OCI-M1 (cell line): ENCODE measurements at regions not wholly inside any gene's neighbourhood (a gene's known extent, or its start where the extent isn't known, plus 50 kb on each side); places are given as distances from the start of the nearest gene placed in this dataset.
A peak's percentile ranks its signal among the peaks of the same experiment; 100 is the strongest.
"Not testable (repeated sequence)": the region's sequence is repeated elsewhere in the genome, so short reads cannot be mapped to it uniquely, and the experiment has no call there.

Source experiments
- DNase-seq: peaks from one replicate; lab custom pipeline; 2025; lab: John Stamatoyannopoulos, UW

DNA sequence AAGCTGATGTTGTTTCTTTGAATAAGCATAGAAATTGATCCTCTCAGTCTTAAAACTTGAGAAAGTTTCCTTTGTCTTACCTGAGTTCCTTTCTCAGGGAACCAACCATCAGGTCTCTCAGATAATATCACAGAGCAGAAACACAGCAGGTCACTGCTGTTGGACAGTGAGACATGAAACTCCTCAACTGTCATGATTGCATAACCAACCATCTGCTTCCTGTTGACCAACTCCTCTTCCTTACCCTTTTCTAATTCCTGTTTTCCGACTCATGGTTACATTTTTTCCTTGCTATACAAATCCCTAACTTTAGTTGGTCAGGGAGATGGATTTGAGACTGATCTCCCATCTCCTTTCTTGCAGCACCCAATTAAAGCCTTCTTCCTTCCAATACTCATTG is 845.3 kb downstream of the FAM181B start:
- DNase-seq, result no peak

GRCh38 chr11:81887671-81888070 is 846.0 kb downstream of the FAM181B start:
- no peak for DNase-seq

GRCh38 chr11:81886406-81887075 is 847.1 kb downstream of the FAM181B start:
- no peak for DNase-seq

DNA sequence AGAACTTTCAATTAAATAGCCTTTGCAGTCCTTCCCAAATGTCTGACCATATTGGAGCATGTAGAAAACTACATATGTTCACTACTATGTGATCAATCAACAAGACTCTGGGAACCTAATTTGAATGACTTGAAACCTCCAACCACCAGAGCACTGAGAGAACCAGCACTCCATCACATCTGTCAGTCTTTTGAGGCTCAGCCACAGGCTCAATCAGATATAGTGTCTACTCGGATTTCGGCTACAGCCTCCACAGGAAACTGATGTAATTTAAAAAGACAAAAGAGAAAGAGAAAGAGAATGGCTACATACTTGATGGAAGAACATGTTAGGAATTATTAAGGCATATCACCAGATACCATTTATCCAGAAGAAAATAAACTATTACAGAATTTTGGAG is 859.0 kb downstream of the FAM181B start:
- peak; percentile 96 for DNase-seq

- no peak for DNase-seq
Measured at GRCh38 chr11:81870815-81871214, 862.8 kb downstream of the FAM181B start.

DNA sequence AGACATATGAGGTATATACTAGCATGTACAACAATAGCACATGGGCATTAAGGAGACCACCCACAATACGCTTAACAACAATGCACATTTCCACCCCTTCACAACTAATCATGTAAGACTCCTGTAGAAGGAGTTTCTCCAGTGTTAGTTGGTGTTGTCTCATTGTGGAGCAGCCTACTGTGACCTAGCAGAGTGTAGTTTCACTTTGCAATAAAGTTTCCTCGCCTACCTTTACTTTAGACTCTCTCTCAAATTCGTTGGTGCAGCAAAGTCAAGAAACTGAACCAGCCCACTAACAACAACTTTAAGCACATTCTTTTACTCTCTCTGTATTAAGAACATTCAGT is 863.6 kb downstream of the FAM181B start:
- no peak for DNase-seq

DNA sequence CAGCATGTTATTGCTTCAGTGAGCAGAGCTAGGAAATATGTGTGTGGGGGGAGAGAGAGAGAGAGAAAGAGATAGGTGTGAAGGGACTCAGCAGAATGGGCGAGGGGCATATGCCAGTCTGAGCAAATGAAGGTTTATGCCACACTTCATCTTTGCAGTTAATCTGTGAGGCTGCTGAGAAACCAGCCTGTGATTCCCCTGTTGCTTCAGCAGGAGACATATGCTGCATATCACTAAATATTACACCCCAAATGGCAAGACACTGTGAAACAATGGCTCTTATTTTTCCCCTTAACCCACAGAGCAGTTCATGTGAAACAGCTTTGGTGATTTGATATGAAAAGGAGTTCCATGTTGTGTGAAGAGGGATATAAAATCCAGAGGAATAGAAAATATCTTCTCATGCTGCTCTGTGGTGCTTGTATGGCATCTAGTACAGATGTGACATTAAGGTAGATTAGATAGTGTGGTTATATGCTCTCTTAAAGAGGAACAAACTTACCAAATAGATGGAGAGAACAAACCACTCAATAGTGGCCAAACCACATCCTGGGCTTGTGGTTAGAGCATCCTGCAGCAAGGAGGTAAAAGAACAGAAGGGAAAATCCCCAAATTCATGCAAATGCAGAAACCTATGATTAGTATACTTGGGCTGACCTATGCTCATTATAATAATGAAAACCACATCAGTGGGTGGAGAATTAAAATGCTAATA is 864.2 kb downstream of the FAM181B start:
- DNase-seq, result peak; percentile 97

GRCh38 chr11:81866896-81867295 is 866.8 kb downstream of the FAM181B start:
- DNase-seq, result no peak

- no peak for DNase-seq
Measured at GRCh38 chr11:81857386-81857785, 876.3 kb downstream of the FAM181B start.

- no peak for DNase-seq
Measured at GRCh38 chr11:81853791-81854190, 879.9 kb downstream of the FAM181B start.

GRCh38 chr11:81852896-81853295 is 880.8 kb downstream of the FAM181B start:
- DNase-seq, result no peak

- no peak for DNase-seq
Measured at GRCh38 chr11:81840380-81840779, 893.3 kb downstream of the FAM181B start.

DNA sequence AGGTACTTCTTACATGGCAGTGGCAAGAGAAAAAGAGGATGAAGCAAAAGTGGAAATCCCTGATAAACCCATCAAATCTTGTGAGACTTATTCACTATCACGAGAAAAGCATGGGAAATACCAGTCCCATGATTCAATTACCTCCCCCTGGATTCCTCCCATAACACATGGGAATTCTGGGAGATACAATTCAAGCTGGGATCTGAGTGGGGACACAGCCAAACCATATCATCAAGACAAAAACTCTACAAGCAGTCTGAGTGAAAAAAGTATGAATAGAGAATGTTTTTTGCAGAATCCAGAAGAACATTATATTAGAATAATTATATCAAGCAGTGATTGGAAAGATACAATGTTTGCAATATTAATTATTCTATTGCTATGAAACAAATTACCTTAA is 893.7 kb downstream of the FAM181B start:
- no peak for DNase-seq

DNA sequence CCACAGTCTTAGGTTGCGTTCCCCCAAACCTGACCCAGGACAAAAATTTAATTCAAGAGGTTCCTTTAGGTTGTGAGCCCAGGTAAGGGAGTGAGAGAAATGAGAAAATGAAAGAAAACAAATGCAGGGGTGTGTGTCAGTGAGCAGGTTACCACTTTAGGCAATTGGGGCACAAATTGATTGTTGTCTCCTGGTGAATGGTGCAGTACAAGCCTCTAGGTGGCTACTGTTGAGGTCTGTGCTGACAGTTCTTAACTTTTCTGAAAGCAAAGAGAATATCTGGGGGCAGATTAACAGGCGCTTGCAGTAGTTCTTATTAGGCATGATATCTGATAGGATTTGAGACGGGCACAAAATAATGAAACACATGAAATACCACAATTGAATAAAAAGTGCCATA is 894.6 kb downstream of the FAM181B start:
- no peak for DNase-seq

DNA sequence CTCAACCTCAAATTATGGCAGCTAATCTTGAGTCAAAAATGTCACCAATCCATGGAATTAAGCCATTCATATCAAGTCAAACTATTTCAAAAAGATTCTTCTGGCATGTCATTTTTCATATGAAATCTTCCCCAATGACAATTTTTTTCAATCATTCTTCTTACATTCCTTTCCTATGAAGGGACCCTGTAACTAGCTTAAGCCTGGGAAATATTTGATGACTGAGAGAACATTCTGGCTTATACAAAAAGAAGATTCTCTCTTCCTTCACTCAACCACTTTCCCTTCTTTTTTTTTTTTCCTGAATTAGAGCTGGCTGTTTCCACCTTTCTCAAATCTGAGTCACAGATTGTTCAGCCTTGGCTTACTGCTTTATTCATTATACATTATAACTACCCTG is 903.7 kb downstream of the FAM181B start:
- no peak for DNase-seq

DNA sequence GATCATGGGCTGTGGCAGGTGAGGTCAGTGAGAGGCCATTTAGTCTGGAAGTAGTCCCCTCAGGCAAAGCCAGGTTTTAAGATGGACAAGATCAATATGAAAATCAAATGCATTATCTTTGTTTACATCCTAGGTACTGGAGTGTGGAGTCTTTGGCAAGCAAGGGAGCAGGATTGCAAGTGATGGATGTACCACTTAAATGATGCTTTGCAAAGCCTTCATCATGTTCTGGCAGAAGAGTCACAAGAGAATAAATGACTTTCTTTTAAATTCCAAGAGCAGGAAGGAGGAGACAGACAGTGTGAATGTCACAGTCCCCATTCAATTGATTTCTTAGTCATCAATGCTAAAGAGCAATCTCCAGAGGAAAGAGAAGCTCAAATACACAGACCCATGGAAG is 908.3 kb downstream of the FAM181B start:
- no peak for DNase-seq

GRCh38 chr11:81819462-81819861 is 914.2 kb downstream of the FAM181B start:
- DNase-seq, result no peak

DNA sequence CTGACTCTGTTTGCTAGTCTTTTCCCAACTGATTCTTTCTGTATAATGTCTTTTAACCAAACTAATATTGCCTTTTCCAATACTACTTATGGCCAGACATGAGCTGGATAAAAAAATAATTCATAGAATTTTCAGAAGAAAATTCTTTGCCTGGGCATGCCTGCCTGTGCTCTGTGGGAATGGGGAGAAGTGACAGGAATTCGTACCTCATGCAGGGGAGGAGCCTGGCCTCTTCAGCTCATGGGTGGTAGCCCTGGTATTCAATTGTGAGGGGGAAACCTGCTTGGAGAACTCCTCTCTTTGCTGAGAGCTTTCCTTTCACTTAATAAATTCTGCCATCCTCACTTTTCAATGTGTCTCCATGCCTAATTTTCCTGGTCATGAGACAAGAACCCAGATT is 928.8 kb downstream of the FAM181B start:
- no peak for DNase-seq

DNA sequence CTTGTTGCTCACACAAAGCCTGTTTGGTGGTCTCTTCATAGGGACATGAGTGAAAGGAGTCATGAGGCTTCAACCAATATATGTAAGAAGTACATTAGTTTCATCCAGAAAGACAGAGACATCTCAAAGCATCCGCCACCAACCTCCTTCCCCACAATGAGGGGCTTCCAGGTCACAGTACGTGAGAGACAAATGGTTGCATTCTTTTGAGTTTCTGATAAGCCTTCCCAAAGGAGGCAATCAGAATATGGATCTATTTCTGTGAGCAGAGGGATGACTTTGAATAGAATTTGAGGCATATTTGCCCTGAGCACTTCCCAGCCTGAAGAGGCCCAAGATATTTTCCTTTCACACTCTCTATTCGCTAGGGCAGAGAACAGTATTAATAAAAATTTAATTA is 931.1 kb downstream of the FAM181B start:
- no peak for DNase-seq

GRCh38 chr11:81792416-81792815 is 941.2 kb downstream of the FAM181B start:
- no peak for DNase-seq

DNA sequence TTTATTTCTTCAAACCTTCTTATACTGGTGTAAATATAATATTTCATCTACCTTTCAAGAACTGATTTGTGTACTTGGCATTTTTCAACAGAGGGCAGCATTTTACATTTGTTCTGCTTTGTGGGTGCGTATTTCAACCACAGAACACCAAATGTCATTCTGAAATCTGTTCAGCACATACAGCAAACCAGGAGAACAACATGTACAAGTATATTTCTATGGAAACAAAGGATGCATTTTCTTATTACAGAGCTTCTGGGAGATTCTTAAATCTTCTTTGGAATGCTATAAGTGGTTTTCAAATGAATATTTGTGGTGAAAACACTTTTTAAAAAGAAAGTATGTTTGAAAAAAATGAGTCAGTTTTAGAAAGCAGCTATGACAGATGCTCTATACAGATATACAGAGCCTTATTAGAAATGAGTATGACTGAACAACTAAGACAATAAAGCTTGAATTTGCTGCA is 946.0 kb downstream of the FAM181B start:
- DNase-seq, result peak; percentile 90

- DNase-seq, result peak; percentile 68
Measured at GRCh38 chr11:81772166-81772565, 961.5 kb downstream of the FAM181B start.

- DNase-seq, result not testable (repeated sequence)
Measured at GRCh38 chr11:81769906-81770305, 963.8 kb downstream of the FAM181B start.
